K562 (cell line): ENCODE measurements at regions not wholly inside any gene's neighbourhood (a gene's known extent, or its start where the extent isn't known, plus 50 kb on each side); places are given as distances from the start of the nearest gene placed in this dataset.

Experiments used
- ATAC-seq: fragments of 200-7000 bp; cut with Tn5 transposase; 3 replicates; pipeline ENCODE4 v1.9.1; 2020; ENCODE audit warnings: moderate library complexity
- BruUV-seq: library from RNA; stranded (reverse); fragments of 400-500 nt; replicated peaks from 2 replicates; lab custom pipeline; 2021; lab: Mats Ljungman, UMichigan
- CTCF ChIA-PET: fragments of 300-600 bp; formaldehyde crosslinking; extraction: SDS; loops from one replicate; lab custom pipeline; 2021; ENCODE audit warnings: low intra/inter-chr PET ratio; lab: Yijun Ruan, JAX
- POLR2A ChIA-PET: fragments of 300-600, 350-650 bp; sonication (Branson Sonifier 250); formaldehyde crosslinking; extraction: SDS; loops from one replicate; lab custom pipeline; 2021; ENCODE audit warnings: antibody characterized with exemption, inconsistent platforms; lab: Yijun Ruan, JAX
- DNase-seq, 4 experiments: peaks; one replicate each; pipeline versions ENCODE4 v3.0.0 to v3.0.0-alpha.2; 2011 to 2018; ENCODE audit warnings: low spot score in 3 of 4, mixed read lengths in 3 of 4; ENCODE audit errors: extremely low read depth in 1 of 4
- FAIRE-seq: peaks from 2 replicates; lab custom pipeline; 2011; peaks lifted over from hg19 to GRCh38; lab: Jason Lieb, UNC
- H2AFZ ChIP-seq: 2 replicates; pipeline ENCODE4 v1.6.0; 2011; ENCODE audit warnings: low read depth, low read length, control low read depth, inconsistent platforms
- H3K27ac ChIP-seq: fragments of 200-600 bp; 3 replicates; pipeline ENCODE4 v1.8.0; 2011; ENCODE audit warnings: low read depth, mild to moderate bottlenecking, control low read depth, inconsistent platforms, low read length, moderate library complexity, mixed read lengths; ENCODE audit errors: extremely low read depth
- H3K27me3 ChIP-seq, 2 experiments: fragments of 300-600 bp in 1 of 2; 2 replicates in 1 of 2; 3 replicates in 1 of 2; pipeline versions ENCODE4 v1.6.0 to v1.8.0; 2011; ENCODE audit warnings: inconsistent platforms in 2 of 2, low read length in 2 of 2, mild to moderate bottlenecking in 1 of 2, mixed read lengths in 1 of 2, moderate library complexity in 1 of 2; ENCODE audit not compliant: control insufficient read depth in 2 of 2, insufficient read depth in 2 of 2
- H3K36me3 ChIP-seq: fragments of 300-600 bp; 3 replicates; pipeline ENCODE4 v1.8.0; 2011; ENCODE audit warnings: mild to moderate bottlenecking, low read length, inconsistent platforms; ENCODE audit not compliant: control insufficient read depth, insufficient read depth
- H3K4me1 ChIP-seq, 2 experiments: fragments of 200-600 bp in 1 of 2; replicated peaks in 1 of 2; 2 replicates in 1 of 2; 3 replicates in 1 of 2; pipeline versions ENCODE4 v1.5.1 to v1.8.0; 2011; ENCODE audit warnings: inconsistent platforms in 2 of 2, low read length in 2 of 2, mild to moderate bottlenecking in 1 of 2, mixed read lengths in 1 of 2, moderate library complexity in 1 of 2; ENCODE audit not compliant: control insufficient read depth in 2 of 2, insufficient read depth in 2 of 2
- H3K4me2 ChIP-seq: 2 replicates; pipeline ENCODE4 v1.6.1; 2011; ENCODE audit warnings: low read length, control low read depth, inconsistent platforms, mixed read lengths; ENCODE audit not compliant: insufficient read depth
- H3K4me3 ChIP-seq: fragments of 200-600 bp; sonication (generic), shearing (Covaris generic); 2 replicates; pipeline ENCODE4 v1.5.1; 2016; ENCODE audit warnings: control low read depth, inconsistent platforms
- H3K79me2 ChIP-seq: fragments of 200-600 bp; 3 replicates; pipeline ENCODE4 v1.8.0; 2011; ENCODE audit warnings: low read length, inconsistent platforms; ENCODE audit not compliant: control insufficient read depth, insufficient read depth
- H3K9ac ChIP-seq, 2 experiments: 2 replicates each; pipeline versions ENCODE4 v1.6.0 to v1.6.1; 2011; ENCODE audit warnings: low read depth in 2 of 2, low read length in 2 of 2, control low read depth in 1 of 2, inconsistent platforms in 1 of 2, mild to moderate bottlenecking in 1 of 2, mixed read lengths in 1 of 2; ENCODE audit not compliant: insufficient read depth in 1 of 2
- H3K9me1 ChIP-seq: one replicate; pipeline ENCODE4 v1.6.0; 2011; ENCODE audit warnings: inconsistent platforms, mild to moderate bottlenecking, low read length, moderate library complexity; ENCODE audit not compliant: control insufficient read depth, insufficient read depth
- H3K9me3 ChIP-seq: replicated peaks from 2 replicates; pipeline ENCODE4 v1.5.1; 2011; ENCODE audit warnings: low read depth, low read length, inconsistent platforms; ENCODE audit not compliant: control insufficient read depth, insufficient read depth
- H4K20me1 ChIP-seq: replicated peaks from 2 replicates; pipeline ENCODE4 v1.6.1; 2011; ENCODE audit warnings: low read length, inconsistent platforms, mixed read lengths; ENCODE audit not compliant: control insufficient read depth, insufficient read depth
- ELF1 ChIP-seq: fragments of 200-800 bp; sonication (Bioruptor generic); IDR thresholded peaks from 2 replicates; pipeline ENCODE4 v1.6.1; 2016; ENCODE audit warnings: missing genetic modification characterization, missing compliant biosample characterization
- ESRRB ChIP-seq: fragments of 250-450 bp; sonication (Bioruptor Pico); IDR thresholded peaks from 2 replicates; pipeline ENCODE4 v1.5.0; 2020; ENCODE audit warnings: mild to moderate bottlenecking, moderate library complexity, borderline replicate concordance
- MLLT1 ChIP-seq, 2 experiments: fragments of 450-650 bp; IDR thresholded peaks; 2 replicates each; pipeline ENCODE4 v1.6.1; 2016
- NFYB ChIP-seq: IDR thresholded peaks from 2 replicates; pipeline ENCODE4 v1.6.1; 2011; ENCODE audit warnings: mild to moderate bottlenecking, moderate library complexity; ENCODE audit not compliant: insufficient read length; ENCODE audit errors: extremely low read depth
- PHF8 ChIP-seq: fragments of 200-600 bp; sonication (generic); IDR thresholded peaks from 2 replicates; pipeline ENCODE4 v1.6.1; 2012; ENCODE audit warnings: mixed run types, mild to moderate bottlenecking, inconsistent platforms, low read length, moderate library complexity, borderline replicate concordance
- POLR3A ChIP-seq: IDR thresholded peaks from 2 replicates; pipeline ENCODE4 v1.6.1; 2011; ENCODE audit warnings: borderline replicate concordance, mild to moderate bottlenecking, moderate library complexity; ENCODE audit not compliant: insufficient read length, insufficient read depth; ENCODE audit errors: extremely low read depth
- TFE3 ChIP-seq: fragments of 450-650 bp; formaldehyde crosslinking; IDR thresholded peaks from 2 replicates; pipeline ENCODE4 v1.4.0; 2020; ENCODE audit warnings: mild to moderate bottlenecking, mixed read lengths
- ZNF174 ChIP-seq: fragments of 250-450 bp; sonication (Bioruptor Pico); IDR thresholded peaks from 2 replicates; pipeline ENCODE4 v1.4.0; 2020; ENCODE audit warnings: mild to moderate bottlenecking
- ZNF512 ChIP-seq: IDR thresholded peaks from 2 replicates; pipeline ENCODE4 v1.6.1; 2016; ENCODE audit warnings: missing genetic modification characterization, missing compliant biosample characterization
- WGBS: fragments of 100-300 bp; shearing (Covaris generic); methylation state at CpG from one replicate; pipeline ENCODE4 v1.1.6; 2016; ENCODE audit warnings: low coverage, mixed read lengths; ENCODE audit not compliant: insufficient coverage; ENCODE audit errors: missing lambda C conversion rate; 5-methylcytosine and 5-hydroxymethylcytosine counted together
- in situ Hi-C: fragments of 300-500 bp; cut with MboI; formaldehyde crosslinking; loops from 4 replicates; pipeline ENCODE4 v1.15.0; 2018; ENCODE audit warnings: inconsistent platforms, mixed read lengths
- intact Hi-C: fragments of 100-400 bp; cut with micrococcal nuclease; formaldehyde crosslinking; loops from 2 replicates; pipeline ENCODE4 v1.14.2; 2022

- TF ChIP-seq ZNF174 (CRISPR knock-in tag) (no peak), ZNF512 (tag) (no peak), ESRRB (CRISPR knock-in tag) (no peak), PHF8 (no peak), POLR3A (no peak), ELF1 (no peak), TFE3 (CRISPR knock-in tag) (peak; percentile 74), NFYB (no peak), MLLT1 (IDR thresholded peaks at IDR 0.05) (no peak)
- TF ChIP-seq, all 486 proteins: peak for 1
- H3K9me3 ChIP-seq = peaks cover 3% of the 10 kb centered on the region; the same call in 1 of the 2 replicates
- 0% methylated on average over 2 of the region's 2 CpGs for WGBS
- FAIRE-seq = no peak
- no peaks in the 10 kb centered on the region for H3K79me2 ChIP-seq
- ChIA-PET POLR2A (no interaction called here), CTCF (no interaction called here)
- intact Hi-C loops (no loop called here), in situ Hi-C loops (no loop called here)
- DNase-seq = no peak
- BruUV-seq = no TSS peak
- no peak overlapping the region for H3K4me3 ChIP-seq
- H3K4me2 ChIP-seq = no peak overlapping the region
- no peaks in the 10 kb centered on the region for H3K4me1 ChIP-seq
- H4K20me1 ChIP-seq = no peaks in the 10 kb centered on the region
- H3K9ac ChIP-seq = no peak overlapping the region
- H3K36me3 ChIP-seq = no peaks in the 10 kb centered on the region
- H3K9me1 ChIP-seq = no peaks in the 10 kb centered on the region
- no peak for ATAC-seq
- H3K27ac ChIP-seq = no peak overlapping the region
- no peaks in the 10 kb centered on the region for H3K27me3 ChIP-seq
- H2AFZ ChIP-seq = no peak overlapping the region
Observed at GRCh38 chr16:25311039-25311438, 53.4 kb upstream of the ZKSCAN2 start.
